COLO668 (cell line): ENCODE measurements at regions not wholly inside any gene's neighbourhood (a gene's known extent, or its start where the extent isn't known, plus 50 kb on each side); places are given as distances from the start of the nearest gene placed in this dataset.
"Not testable (repeated sequence)": the region's sequence is repeated elsewhere in the genome, so short reads cannot be mapped to it uniquely, and the experiment has no call there.

Experiments used
- DNase-seq: peaks from one replicate; lab custom pipeline; 2025; ENCODE audit not compliant: unreplicated experiment; lab: John Stamatoyannopoulos, UW

- no peak for DNase-seq
Observed at GRCh38 chr18:42532119-42532518, 577.1 kb downstream of the PIK3C3 start.

GRCh38 chr18:42533009-42533575 lies 578.1 kb downstream of the PIK3C3 start:
- DNase-seq, result no peak

- no peak for DNase-seq
Observed at GRCh38 chr18:42533616-42534015, 578.6 kb downstream of the PIK3C3 start.

- DNase-seq, result no peak
Observed at GRCh38 chr18:42534313-42534712, 579.3 kb downstream of the PIK3C3 start.

- DNase-seq, result no peak
Observed at GRCh38 chr18:42536442-42536841, 579.0 kb downstream of the RIT2 start.

- DNase-seq, result no peak
Observed at GRCh38 chr18:42537291-42537690, 578.2 kb downstream of the RIT2 start.

- DNase-seq, result no peak
Observed at GRCh38 chr18:42544901-42545300, 570.6 kb downstream of the RIT2 start.

GRCh38 chr18:42545825-42546224 lies 569.7 kb downstream of the RIT2 start:
- no peak for DNase-seq

GRCh38 chr18:42548493-42548892 lies 567.0 kb downstream of the RIT2 start:
- no peak for DNase-seq

- no peak for DNase-seq
Observed at GRCh38 chr18:42549596-42549995, 565.9 kb downstream of the RIT2 start.

- DNase-seq, result not testable (repeated sequence)
Observed at GRCh38 chr18:42552559-42552958, 562.9 kb downstream of the RIT2 start.

- DNase-seq, result no peak
Observed at GRCh38 chr18:42559069-42559690, 556.3 kb downstream of the RIT2 start.

- DNase-seq, result no peak
Observed at GRCh38 chr18:42561521-42561920, 554.0 kb downstream of the RIT2 start.

GRCh38 chr18:42563995-42564394 lies 551.5 kb downstream of the RIT2 start:
- no peak for DNase-seq

- no peak for DNase-seq
Observed at GRCh38 chr18:42564761-42565160, 550.7 kb downstream of the RIT2 start.

- no peak for DNase-seq
Observed at GRCh38 chr18:42568773-42569172, 546.7 kb downstream of the RIT2 start.

GRCh38 chr18:42574871-42575270 lies 540.6 kb downstream of the RIT2 start:
- DNase-seq, result peak; percentile 87

GRCh38 chr18:42576124-42576523 lies 539.4 kb downstream of the RIT2 start:
- no peak for DNase-seq

GRCh38 chr18:42578792-42579191 lies 536.7 kb downstream of the RIT2 start:
- DNase-seq, result no peak

- no peak for DNase-seq
Observed at GRCh38 chr18:42582266-42582665, 533.2 kb downstream of the RIT2 start.

- no peak for DNase-seq
Observed at GRCh38 chr18:42583283-42583731, 532.2 kb downstream of the RIT2 start.

GRCh38 chr18:42586601-42587000 lies 528.9 kb downstream of the RIT2 start:
- DNase-seq, result no peak

GRCh38 chr18:42588786-42589185 lies 526.7 kb downstream of the RIT2 start:
- no peak for DNase-seq
